Prostate gland (tissue), 2 donors: ENCODE measurements at regions not wholly inside any gene's neighbourhood (a gene's known extent, or its start where the extent isn't known, plus 50 kb on each side); places are given as distances from the start of the nearest gene placed in this dataset.

Source experiments
- DNase-seq: peaks from one replicate; pipeline ENCODE4 v3.0.0-alpha.2; 2019; ENCODE audit warnings: low spot score
- H3K27ac ChIP-seq, 2 donors: fragments of 200-600 bp; sonication (generic); 2 replicates each; pipeline ENCODE4 v1.5.1; 2017 to 2019
- H3K27me3 ChIP-seq: fragments of 200-600 bp; sonication (generic); replicated peaks from 2 replicates; pipeline ENCODE4 v1.5.1; 2019; ENCODE audit not compliant: insufficient read depth
- H3K36me3 ChIP-seq, 2 donors: fragments of 200-600 bp; sonication (generic); 1 replicate in 1 of 2; 2 replicates in 1 of 2; pipeline versions ENCODE4 v1.5.1 to v1.8.1; 2017 to 2019
- H3K4me1 ChIP-seq: fragments of 200-600 bp; sonication (generic); replicated peaks from 2 replicates; pipeline ENCODE4 v1.5.1; 2019
- H3K4me3 ChIP-seq, 2 donors: fragments of 200-600 bp; sonication (generic); 2 replicates each; pipeline ENCODE4 v1.5.1; 2017 to 2019
- H3K9me3 ChIP-seq: fragments of 200-600 bp; sonication (generic); 2 replicates; pipeline ENCODE4 v1.5.1; 2017
- POLR2A ChIP-seq: fragments of 450-650 bp; IDR thresholded peaks from one replicate; pipeline ENCODE4 v1.6.1; 2016; ENCODE audit warnings: antibody characterized with exemption, mild to moderate bottlenecking
- POLR2AphosphoS5 ChIP-seq: sonication (generic); formaldehyde crosslinking; IDR thresholded peaks from one replicate; pipeline ENCODE4 v1.6.1; 2017; ENCODE audit warnings: antibody characterized with exemption
- WGBS: methylation state at CpG from one replicate; pipeline ENCODE4 v1.1.5; 2018; 5-methylcytosine and 5-hydroxymethylcytosine counted together
- intact Hi-C: fragments of 100-400 bp; cut with DNase I; formaldehyde crosslinking; loops from one replicate; pipeline ENCODE4 v1.14.2; 2022
- TF ChIP-seq, protein P1 (sequence below), 4 experiments: fragments of 200-600 bp in 2 of 4; fragments of 450-650 bp in 2 of 4; sonication (generic) in 2 of 4; IDR thresholded peaks; 1 replicate in 3 of 4; 2 replicates in 1 of 4; pipeline ENCODE4 v1.5.1; 2016 to 2019; ENCODE audit warnings: antibody characterized with exemption in 4 of 4, mild to moderate bottlenecking in 2 of 4, moderate library complexity in 2 of 4

DNA sequence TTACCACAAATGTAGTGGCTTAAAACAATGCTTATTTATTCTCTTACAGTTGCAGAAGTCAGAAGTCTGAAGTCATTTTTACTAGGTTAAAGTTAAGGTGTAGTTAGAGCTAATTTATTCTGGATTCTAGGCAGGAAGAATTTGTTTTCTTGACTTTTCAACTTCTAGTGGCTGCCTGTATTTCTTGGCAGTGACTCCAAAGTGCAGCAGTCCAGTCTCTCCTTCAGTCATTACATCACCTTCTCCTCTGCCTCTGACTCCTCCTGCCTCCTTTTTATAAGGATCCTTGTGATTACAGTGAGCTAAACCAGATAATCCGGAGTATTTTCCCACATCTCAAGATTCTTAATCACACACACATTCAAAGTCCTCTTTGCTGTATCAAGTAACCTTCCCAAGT, 581.4 kb downstream of the KCNA4 start:
- intact Hi-C loops = no loop called here
- Histone ChIP-seq H3K4me1 (no peaks in the 10 kb centered on the region), H3K36me3 (no peaks in the 10 kb centered on the region), H3K4me3 (no peak overlapping the region), H3K27me3 (no peaks in the 10 kb centered on the region), H3K27ac (no peak overlapping the region), H3K9me3 (no peaks in the 10 kb centered on the region)
- DNase-seq = no peak
- 62% methylated on average over 1 of the region's 1 CpG for WGBS
- TF ChIP-seq POLR2AphosphoS5 (no peak), POLR2A (no peak)
- TF ChIP-seq, protein P1, sequence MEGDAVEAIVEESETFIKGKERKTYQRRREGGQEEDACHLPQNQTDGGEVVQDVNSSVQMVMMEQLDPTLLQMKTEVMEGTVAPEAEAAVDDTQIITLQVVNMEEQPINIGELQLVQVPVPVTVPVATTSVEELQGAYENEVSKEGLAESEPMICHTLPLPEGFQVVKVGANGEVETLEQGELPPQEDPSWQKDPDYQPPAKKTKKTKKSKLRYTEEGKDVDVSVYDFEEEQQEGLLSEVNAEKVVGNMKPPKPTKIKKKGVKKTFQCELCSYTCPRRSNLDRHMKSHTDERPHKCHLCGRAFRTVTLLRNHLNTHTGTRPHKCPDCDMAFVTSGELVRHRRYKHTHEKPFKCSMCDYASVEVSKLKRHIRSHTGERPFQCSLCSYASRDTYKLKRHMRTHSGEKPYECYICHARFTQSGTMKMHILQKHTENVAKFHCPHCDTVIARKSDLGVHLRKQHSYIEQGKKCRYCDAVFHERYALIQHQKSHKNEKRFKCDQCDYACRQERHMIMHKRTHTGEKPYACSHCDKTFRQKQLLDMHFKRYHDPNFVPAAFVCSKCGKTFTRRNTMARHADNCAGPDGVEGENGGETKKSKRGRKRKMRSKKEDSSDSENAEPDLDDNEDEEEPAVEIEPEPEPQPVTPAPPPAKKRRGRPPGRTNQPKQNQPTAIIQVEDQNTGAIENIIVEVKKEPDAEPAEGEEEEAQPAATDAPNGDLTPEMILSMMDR (IDR thresholded peaks at IDR 0.05) = no peak

DNA sequence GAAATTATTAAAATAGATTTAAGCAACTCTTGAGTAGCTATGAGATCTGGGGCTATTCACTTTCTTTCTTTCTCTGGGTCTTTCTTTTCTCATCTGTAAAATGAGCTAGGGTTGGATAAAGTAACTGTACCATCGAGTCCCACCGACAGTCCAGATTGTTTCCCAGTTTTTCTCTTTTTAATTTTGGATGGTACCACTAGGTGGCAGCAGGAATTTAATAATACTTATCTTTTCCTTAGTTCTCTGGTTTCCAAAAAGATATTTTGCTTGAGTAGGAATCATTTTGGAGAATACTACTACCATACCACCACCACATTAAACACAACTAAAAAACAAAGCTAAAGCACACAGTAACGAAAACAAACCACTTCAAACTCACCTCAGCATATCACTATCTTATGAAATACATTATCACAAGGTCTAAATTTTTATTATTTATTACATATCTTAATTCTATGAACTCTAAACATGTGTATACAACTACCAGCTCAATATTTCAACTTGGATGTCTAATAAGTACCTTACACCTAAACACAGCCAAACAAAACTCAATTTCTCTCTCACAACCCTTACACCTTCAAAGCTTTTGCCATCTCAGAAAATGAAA, 584.0 kb downstream of the KCNA4 start:
- H3K27ac ChIP-seq = no peak overlapping the region
- H3K4me1 ChIP-seq = no peaks in the 10 kb centered on the region
- H3K36me3 ChIP-seq = no peaks in the 10 kb centered on the region
- no peaks in the 10 kb centered on the region for H3K27me3 ChIP-seq
- intact Hi-C loops = no loop called here
- no peak for DNase-seq
- WGBS = 31% methylated on average over 3 of the region's 3 CpGs
- no peak for TF ChIP-seq POLR2A
- no peak for TF ChIP-seq POLR2AphosphoS5
- TF ChIP-seq, protein P1 (IDR thresholded peaks at IDR 0.05) = peak in 3 of 4 experiments; percentile 39 to 43 (median 41)
- no peak overlapping the region for H3K4me3 ChIP-seq
- H3K9me3 ChIP-seq = no peaks in the 10 kb centered on the region

DNA sequence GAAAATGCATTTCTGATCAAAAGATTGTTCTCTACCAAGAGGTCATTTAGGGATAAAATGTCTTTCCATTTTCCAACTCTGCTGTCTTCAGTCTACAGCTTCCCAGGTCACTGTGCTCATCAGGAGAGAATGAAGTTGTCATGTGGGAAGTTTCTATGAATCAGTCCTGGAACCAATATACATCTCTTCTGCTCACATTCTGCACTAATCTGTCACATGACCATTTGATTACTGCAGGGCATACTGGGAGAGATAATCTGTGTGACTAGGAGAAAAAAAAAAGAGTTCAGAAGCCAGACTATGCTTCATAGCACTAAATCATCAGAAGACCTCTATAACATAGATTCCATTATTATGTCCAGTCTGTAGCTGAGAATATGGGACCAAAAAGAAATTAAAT, 611.5 kb downstream of the KCNA4 start:
- intact Hi-C loops = no loop called here
- Histone ChIP-seq H3K9me3 (no peaks in the 10 kb centered on the region), H3K36me3 (no peaks in the 10 kb centered on the region), H3K27me3 (no peaks in the 10 kb centered on the region), H3K4me3 (no peak overlapping the region), H3K4me1 (no peaks in the 10 kb centered on the region), H3K27ac (no peak overlapping the region)
- TF ChIP-seq, protein P1 (IDR thresholded peaks at IDR 0.05) = no peak
- TF ChIP-seq POLR2AphosphoS5 (no peak), POLR2A (no peak)
- DNase-seq = no peak

DNA sequence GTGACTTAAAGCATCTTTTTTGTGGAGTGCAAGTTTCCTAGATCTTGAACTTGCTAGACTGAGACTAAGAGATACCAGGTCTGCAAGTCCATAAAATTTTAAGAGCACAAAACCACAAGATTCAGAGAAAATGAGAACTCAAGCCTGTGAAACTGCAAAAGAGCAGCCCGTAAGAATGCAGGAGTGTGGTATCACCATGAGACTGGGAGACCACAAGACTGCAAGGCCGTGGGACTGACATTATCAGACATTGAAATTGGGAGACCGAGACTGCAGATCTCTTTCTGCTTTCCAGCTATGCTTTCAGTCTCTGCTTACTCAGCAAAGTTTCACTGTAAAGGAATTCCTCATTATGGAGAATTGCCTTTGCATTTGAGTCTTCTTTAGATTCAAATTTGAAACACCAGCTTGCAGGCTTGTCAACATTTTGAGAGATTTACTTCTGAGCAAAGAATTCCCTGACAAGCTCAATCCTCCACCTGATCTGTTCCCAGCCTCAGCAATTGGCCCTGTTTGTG, 621.2 kb downstream of the KCNA4 start:
- Histone ChIP-seq H3K9me3 (no peaks in the 10 kb centered on the region), H3K4me1 (no peaks in the 10 kb centered on the region), H3K27me3 (no peaks in the 10 kb centered on the region), H3K36me3 (no peaks in the 10 kb centered on the region), H3K4me3 (no peak overlapping the region), H3K27ac (no peak overlapping the region)
- TF ChIP-seq POLR2A = no peak
- TF ChIP-seq, protein P1 (IDR thresholded peaks at IDR 0.05) = no peak
- no peak for DNase-seq
- 51% methylated on average over 3 of the region's 3 CpGs for WGBS
- intact Hi-C loops = no loop called here

DNA sequence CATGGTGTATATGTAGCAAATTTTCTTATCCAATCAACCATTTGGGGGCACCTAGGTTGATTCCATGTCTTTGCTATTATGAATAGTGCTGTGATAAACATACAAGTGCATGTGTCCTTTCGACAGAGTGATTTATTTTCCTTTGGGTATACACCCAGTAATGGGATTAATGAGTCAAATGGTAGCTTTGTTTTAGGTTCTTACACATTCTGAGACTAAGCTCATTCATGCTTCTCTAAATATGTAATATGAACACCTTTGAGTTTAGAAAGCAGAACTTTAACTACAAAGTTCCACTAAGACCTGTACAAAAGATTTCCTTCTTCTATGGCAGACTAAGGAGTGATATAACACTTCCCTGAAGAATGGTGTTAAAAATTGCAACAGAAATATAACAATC, 627.0 kb downstream of the KCNA4 start:
- intact Hi-C loops = no loop called here
- 94% methylated on average over 1 of the region's 1 CpG for WGBS
- H3K27me3 ChIP-seq = no peaks in the 10 kb centered on the region

More for the DNA sequence above, 627.0 kb downstream of the KCNA4 start:
- Histone ChIP-seq H3K36me3 (no peaks in the 10 kb centered on the region), H3K27ac (no peak overlapping the region), H3K4me1 (no peaks in the 10 kb centered on the region), H3K9me3 (no peaks in the 10 kb centered on the region), H3K4me3 (no peak overlapping the region)
- TF ChIP-seq, protein P1 (IDR thresholded peaks at IDR 0.05) = no peak
- TF ChIP-seq POLR2A (no peak), POLR2AphosphoS5 (no peak)
- no peak for DNase-seq
